HG03039 (cell line): ENCODE measurements at regions not wholly inside any gene's neighbourhood (a gene's known extent, or its start where the extent isn't known, plus 50 kb on each side); places are given as distances from the start of the nearest gene placed in this dataset.
A peak's percentile ranks its signal among the peaks of the same experiment; 100 is the strongest.

Experiments used
- ATAC-seq: cut with Tn5 transposase; IDR thresholded peaks from one replicate; pipeline ENCODE4 v1.9.1; 2021; ENCODE audit warnings: mild to moderate bottlenecking, moderate library complexity; ENCODE audit not compliant: unreplicated experiment

DNA sequence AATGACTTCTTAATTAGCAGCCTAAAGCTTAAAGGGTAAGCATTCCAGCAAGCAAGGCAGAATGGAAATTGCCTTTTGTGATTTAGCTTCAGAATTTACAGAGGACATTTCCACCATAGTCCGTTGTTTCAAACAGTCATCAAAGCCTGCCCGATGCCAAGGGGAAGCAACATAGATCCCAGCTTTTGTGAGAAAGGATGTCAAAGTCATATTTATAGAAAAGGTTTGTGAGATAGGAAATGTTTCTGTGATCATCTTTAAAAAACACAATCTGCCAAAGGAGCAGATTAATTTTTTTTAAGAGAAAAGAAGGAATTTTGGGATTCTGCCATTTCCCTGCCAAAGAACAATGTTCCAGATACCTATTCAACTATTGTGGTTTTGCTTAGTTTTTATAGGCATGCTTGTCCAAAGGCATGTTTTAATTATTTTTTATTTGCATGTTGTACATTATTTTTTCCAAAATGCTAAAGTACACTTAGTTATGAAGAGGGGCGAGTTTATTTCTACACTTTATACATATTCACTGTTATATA, 346.9 kb downstream of the ZNF608 start:
- ATAC-seq, result no peak

DNA sequence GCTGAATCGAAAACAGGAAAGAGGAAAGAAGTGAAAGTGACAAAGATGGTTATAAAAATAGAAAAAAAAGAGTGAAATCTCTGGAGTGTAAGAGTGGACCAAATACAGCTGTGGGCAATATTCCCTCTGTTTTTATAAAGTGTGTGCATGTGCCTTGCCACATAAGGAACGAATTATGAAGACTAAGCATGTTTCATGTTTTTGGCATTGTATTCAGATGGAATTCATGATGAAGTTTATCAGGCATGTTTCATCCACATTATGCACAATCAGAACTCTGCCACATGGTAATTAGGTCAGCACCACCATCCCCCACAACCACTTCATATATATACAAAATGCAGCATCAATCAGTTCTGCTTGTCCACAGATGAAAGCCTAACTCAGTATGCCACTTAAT, 348.0 kb downstream of the ZNF608 start:
- no peak for ATAC-seq

DNA sequence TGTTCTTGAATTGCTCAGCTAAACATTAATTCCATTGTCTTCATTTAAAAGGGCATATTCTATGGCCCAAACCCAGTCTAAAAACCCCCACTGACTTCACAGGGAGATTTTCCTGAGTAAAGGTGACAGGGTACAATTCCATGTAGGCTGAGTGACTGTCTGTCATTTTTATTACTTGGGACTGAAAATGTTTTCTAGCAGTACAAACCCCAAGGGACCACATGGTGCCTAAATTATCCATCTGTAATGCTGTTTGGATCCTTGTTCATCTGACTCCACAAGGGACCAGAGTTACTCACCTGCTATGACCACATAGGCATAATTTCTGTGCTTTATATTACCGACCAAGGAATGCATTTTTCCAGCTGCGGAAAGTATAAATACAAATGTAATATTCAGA, 349.1 kb downstream of the ZNF608 start:
- ATAC-seq, result no peak

DNA sequence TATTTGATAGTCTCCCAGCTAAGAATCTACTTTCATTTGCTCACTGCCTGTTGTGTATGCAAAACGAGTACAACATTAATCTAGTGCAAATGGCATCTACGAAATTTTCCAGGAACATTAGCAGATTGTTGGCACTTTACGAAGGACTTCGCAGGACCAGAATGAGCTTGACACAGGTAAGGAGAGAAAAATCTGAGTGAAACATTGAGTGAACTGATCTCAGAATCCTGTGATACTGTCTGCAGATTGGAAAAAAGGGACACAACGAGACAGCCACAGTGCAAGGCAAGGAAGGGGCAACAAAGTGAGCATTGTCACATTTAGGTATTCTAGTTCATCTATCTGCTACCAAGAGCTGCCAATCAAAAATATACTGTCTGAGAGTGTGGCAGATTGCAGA, 350.5 kb downstream of the ZNF608 start:
- no peak for ATAC-seq

DNA sequence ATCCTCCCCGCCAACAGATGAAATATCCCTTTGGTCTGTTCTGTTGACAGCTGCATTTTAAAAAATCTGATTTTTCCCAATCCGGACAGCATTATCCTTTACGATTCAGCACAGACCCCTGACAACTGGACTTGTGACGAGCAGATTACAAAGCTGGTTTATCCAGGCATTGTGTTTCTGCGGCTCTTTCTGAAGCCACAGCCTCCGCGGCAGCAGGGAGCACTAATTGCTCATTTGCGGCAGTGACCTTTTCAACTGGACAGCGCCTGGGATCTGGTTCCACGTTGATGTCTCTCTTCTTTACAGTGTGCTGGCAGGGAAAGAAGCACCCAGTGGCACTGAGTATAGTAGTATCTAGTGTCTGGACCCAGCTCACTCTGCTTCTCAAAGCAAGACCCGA, 351.2 kb downstream of the ZNF608 start:
- no peak for ATAC-seq

DNA sequence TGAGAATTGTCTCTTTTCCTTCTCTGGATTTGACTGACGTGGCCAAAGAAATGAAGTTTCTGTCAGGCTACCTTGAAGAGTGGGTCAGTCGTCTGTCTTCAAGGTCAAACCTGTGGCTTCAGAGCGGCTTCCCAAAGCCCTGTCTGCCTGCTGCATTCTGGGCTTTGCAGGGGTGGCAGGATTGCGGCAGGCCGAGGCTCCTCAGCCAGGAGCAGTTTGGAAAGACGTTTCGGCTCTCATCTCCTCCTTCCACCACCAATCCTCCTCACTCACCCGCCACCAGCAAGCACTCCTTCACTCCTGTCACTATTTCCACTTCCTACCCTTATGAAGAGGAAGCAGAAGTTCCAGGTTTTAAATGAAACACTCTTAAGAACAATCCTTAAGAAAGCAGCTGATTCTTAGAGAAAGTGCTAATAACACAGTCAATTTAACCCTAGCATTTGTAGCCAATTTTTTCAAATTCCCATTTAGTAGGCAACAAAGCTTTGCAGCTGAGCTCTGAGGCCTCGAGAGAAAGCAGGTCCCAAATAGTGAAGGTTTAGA, 351.7 kb downstream of the ZNF608 start:
- ATAC-seq, result no peak

DNA sequence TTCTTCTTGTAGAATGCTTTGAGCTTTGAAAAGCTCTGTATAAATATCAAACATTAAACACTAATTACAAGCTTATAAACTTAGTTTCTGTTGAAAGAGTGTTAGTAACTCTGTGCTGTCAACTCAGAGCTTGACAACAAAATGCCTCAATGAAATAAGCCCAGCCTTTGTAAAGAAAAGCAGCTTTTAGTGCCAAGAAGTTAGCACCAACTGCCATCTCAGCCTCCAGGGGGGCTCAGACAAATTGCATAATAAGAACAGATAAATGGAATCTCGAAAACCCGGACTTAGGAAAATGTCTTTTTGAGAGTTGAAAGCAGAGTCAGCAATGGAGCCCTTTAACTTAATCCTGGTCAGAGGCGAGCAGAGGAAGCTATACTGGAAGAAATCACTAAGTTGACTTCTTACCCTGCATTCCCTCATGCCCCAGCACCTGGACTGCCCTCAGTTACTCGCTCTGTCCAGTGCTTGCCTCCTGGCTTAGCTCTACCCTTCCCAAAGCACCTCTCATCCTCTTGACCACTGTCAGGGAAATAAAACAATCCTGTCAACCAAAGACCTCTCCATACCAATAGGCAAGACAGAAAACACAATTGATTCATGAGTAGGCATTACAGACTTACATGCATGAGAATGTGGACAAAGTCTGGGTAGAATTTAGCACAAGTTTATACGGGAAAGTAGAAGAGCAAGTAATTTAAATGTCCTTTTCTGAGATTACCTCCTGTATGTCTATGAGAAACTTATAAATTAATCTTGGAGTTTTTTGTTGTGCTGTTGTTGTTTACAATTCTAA, 352.7 kb downstream of the ZNF608 start:
- no peak for ATAC-seq

DNA sequence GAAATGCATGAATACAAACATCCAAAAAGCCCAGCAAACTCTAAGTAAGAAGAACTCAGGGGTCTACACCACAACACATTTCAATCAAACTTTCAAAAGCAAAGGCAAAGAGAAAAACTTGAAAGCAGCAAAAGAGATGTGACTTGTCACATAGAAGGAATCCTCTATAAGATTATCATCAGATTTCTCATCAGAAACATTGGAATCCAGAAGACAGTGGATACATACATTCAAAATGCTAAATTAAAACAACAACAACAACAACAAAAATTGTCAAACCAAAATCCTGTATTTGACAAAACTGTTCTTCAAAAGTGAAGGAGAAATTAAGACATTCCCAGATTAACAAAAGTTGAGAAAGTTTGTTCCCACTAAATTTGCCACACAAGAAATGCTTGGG, 362.7 kb downstream of the ZNF608 start:
- no peak for ATAC-seq

DNA sequence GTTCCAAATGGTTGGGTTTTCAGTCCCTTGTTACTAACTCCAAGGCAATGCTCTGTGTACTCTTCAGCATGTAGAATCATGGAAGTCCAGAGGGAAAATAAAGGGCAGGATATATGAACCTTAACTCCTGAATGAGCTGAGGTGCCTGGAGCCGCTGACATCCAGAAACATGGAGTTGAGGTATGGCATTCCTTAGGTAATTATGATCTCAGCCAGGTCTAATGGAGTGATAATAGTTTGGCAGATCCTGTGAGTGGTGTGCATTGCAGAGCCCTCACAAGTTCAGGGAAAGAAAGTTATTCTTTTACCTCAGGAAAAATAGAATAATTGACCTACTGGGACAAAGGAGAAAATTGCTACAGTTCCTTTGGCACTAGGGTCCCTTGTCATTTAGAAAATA, 369.1 kb downstream of the ZNF608 start:
- no peak for ATAC-seq

DNA sequence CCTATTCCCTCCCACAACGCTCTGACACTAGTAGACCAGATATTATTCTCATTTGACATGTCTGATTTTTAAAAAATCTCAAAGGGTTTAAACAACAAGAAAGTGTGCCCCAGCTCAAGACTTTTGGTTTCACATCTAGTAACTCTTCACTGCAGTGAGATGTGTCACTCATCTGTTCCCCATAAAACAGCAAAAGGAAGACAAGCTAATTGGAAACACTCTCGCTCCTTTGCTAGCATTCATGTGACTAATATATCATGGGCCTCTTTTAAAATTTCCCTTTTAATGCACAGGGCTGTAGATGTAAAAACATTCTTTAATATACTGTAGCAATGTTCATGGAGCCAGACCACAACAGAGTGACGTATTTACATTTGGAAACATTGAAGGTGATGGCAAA, 372.6 kb downstream of the ZNF608 start:
- no peak for ATAC-seq

DNA sequence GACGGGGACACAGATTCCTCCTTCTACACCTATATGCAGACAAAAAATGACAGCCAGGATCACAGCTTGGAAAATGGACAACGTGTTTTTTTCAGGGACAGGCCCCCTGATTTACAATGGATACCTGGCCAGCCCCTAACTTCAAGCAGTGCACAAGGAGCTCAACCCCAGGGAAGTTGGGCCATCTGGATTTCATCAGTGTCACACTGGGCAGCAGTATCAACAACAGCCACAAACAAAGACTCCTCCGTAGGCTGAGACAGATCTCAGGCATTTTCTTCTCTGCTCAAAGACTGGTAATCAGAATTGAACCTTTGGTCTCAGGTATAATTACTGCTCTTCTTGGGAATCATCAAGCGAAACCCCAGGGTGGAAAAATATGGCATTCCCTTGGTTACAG, 374.0 kb downstream of the ZNF608 start:
- ATAC-seq, result no peak

DNA sequence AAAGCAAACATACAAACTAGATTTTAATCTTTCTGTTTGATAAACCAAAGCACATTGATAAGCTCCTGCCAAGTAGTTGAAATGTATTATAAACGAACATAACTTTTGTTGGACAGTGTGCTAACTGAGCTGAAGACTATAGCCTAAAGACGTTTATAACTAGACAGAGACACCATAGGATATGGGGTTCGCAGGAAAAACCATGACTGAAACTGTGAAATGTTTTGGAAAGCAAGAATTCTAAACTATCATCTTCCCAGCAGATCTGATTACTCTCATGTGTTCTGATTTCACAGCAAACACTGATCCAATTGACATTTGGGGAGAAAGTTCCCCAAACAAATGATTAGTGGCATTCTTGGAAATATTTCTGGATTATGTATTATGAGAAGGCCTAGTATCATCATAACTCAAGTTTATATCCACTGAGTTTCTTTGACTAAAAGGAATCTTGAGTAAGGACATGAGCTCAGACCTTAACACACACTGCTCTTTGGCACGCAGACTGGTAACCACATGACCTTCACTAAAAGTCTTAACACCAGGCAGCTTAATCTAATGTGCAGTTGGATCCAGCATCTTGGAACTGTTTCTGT, 375.2 kb downstream of the ZNF608 start:
- ATAC-seq, result no peak

DNA sequence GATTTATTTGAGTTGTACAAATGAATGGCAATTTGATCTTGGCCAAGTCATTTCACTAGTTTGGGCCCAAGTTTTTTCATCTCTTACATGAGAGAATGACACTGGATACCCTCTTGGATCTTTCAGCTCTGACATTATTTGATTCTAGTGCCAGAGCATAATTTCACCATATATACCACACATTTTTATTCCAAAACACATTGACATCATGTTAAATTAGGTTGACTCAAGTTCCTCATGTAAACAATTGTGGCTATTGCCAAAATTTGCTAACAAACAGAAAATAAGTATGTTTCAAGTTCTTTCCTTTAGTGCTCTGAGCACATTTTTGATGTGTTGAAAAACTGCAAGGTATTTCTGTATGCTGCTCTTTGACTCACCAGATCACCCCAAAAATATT, 375.8 kb downstream of the ZNF608 start:
- no peak for ATAC-seq

DNA sequence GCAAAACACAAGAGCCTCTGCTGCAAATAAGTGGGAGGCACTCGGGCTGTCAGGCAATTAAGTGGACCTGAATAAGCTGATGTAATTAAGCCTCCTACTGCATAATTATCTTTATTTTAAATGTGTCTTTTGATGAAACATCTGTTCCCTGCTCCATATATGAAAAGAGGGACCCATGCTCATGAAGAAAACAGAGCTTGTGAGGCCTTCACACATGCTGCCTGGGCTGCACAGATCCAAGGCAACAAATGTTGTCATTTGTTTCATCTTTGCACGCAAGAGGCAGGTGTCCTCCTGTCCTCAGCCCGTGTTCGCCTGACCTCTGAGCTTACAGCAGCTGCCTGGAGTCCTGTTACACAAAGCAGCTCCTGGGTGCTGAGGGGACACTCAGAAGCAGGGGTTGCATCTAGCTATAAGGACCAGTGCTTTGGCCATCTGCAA, 381.1 kb downstream of the ZNF608 start:
- ATAC-seq, result no peak

DNA sequence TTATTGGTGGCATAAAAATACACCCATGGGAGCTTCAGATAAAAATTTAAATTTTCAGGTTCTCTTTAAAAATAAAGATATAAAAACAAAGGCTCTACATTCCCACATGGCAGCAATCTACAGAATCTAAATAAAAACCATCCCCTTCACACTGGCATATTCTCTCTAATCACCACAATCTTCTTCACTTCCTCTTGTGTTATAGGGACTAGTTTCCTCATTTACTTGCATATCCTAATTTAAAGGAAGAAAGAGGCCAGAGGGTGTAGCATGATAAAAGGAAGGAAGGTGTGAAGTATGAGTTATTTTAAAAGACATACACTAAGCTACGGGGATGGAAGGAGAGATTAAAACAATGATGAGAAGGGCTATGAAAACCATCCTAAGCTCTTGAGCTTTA, 390.5 kb downstream of the ZNF608 start:
- no peak for ATAC-seq

DNA sequence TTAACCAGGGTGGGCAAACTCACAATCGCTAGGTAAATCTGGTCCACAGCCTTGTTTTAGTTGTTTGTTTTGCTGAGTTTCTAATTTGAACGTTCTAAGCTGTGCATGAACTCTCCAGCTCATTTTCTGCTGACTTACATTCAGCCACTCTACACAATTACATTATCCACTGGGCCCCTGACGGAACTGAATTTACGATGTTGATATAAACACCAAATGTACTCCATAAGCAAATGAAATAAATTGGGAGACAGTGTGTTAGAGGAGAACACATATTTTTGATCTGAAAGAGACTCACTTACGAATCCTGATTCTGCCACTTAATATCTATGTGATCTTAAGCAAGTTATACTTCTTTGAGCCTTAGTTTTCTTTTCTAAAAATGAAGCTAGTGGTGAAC, 393.4 kb downstream of the ZNF608 start:
- ATAC-seq, result no peak

DNA sequence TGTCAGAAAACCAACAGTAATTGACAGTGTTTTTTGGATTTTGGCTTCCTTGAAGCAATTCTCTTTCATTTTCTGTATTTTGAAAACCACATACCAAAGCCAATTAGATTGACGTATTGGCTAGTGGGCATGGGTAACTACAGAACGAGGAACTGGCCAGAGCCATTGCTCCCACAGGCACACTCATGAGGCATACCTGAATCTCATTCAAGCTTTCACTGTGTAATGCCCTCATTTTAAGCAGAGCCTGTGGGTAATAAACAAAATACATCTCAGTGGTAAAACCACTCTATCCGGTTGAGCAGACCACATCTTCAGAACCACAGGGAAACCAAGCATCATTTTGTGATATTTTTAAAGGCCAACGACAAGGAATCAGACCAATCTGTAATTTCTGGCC, 394.1 kb downstream of the ZNF608 start:
- no peak for ATAC-seq

DNA sequence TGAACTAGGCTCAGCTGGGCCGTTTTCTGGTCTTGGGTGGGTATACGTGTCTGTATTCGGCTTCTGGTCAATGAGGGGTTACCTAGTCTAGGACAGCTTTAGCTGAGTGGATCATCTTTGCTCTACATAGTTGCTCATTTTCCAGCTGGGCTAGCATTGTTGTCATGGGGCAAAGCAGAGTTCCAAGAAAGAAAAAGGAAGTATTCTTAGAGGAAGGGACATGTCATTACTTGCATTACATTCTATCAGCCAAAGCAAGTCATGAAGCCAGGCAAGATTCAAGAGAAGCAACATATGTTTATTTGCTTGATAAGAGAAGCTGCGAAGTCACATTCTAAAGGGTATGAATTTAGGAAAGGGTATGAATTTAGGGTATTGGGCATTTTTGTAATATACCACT, 396.5 kb downstream of the ZNF608 start:
- ATAC-seq, result no peak

DNA sequence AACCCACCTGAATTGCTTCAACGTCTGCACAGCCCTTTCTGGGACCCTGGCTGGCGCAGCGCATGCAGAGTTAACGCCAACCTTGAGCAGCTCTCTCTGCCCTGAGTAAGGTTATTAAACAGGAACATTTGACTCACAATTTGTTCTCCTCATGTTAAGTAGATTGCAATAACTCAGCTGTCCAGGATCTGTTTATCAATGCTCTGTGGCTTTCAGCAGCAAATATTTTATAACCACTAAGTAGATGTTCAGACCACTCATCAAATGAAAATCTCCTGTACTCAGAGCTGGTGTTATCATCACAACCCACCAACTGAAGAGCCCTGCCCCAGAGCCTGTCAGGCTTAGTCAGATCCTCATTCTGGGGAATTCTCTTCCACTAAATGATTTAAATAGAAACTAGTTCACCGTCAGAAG, 403.0 kb downstream of the ZNF608 start:
- ATAC-seq, result peak; percentile 54

DNA sequence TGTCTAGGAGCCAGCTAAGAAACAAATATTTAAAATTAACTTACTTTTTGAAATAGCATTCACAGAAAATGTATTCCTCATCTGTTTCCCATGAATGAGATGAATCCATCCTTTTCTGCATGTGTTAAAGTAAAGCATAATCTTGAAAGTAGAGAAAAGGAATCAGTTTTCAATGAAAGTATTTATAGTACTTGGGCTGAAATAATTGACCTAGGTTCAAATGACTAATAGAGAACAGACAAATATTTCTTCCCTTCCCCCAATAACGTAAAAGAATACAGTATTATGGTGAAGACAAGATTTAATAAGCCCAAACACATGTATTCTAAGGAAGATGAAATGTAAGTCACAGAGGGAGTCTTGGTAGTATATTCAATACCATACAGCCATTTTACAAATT, 403.5 kb downstream of the ZNF608 start:
- no peak for ATAC-seq

DNA sequence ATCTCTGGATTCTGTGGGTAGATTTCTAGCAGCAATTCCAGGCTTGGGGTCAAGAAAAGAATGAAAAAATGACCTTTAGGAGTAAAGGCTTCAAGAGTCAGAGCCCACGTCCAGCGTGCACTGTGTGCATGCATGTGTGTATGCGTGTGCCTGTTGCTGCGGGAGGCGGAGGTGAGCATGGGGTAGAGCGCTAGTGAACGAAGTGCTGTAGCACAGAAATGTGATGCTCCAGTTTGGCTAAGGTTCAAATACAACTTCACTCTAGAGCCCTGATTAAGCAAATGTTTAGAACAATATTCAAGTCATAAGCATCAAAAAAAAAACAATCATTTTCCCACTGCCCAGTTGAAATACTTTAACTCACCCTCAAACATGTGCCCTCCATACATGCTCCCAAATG, 403.9 kb downstream of the ZNF608 start:
- no peak for ATAC-seq

DNA sequence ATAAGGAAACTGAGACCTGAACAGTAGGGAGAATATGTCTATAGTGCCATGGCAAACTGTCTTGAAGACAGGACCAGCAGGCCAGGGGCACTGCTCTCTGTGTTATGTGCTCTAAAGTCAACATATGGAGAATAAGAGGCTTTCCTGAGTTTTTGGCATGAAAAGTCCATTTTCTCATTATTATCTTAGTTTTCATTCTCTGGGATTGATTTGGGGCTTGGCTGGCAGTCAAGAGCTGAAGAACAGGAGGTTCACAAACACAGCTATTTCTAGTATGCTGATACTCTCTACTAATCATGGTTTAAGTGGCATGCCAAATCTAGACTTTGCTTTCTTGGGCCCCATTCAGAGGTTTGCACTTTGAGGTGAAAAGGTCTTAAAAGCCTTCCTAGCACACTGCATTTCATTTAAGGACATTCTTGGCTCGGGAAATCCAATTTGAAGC, 404.4 kb downstream of the ZNF608 start:
- ATAC-seq, result no peak
